Esophagus squamous epithelium (tissue), 4 donors: ENCODE measurements at regions not wholly inside any gene's neighbourhood (a gene's known extent, or its start where the extent isn't known, plus 50 kb on each side); places are given as distances from the start of the nearest gene placed in this dataset.

Experiments
- POLR2A ChIP-seq, 4 donors: fragments of 450-650 bp; IDR thresholded peaks; one replicate each; pipeline ENCODE4 v1.6.1; 2017; ENCODE audit warnings: antibody characterized with exemption in 4 of 4, mild to moderate bottlenecking in 4 of 4, moderate library complexity in 3 of 4
- TF ChIP-seq, protein P1 (sequence below), 6 experiments: fragments of 450-650 bp in 4 of 6; fragments of 200-600 bp in 2 of 6; sonication (generic) in 2 of 6; IDR thresholded peaks; one replicate each; pipeline ENCODE4 v1.5.1; 2016 to 2019; ENCODE audit warnings: antibody characterized with exemption in 6 of 6, mild to moderate bottlenecking in 4 of 6, moderate library complexity in 4 of 6

DNA sequence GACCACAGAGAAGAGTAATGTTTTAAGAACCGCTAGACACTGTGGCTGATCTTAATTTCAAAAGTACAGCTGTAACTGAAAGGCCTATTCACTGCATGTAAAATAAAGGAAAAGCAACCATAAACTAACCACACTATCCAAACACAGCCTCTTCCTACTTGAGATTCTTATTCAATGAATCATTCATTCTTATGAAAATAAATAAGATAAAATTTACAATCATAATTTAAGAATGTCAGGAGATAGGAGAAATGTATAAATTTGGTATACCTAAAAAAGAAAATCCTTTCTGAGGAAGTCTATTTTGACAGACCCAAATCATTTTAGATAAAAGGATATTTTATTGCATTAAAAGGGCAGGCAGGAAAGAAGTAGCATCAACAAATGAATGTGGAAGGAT, 533.5 kb upstream of the ZNF385D start:
- TF ChIP-seq, protein P1, sequence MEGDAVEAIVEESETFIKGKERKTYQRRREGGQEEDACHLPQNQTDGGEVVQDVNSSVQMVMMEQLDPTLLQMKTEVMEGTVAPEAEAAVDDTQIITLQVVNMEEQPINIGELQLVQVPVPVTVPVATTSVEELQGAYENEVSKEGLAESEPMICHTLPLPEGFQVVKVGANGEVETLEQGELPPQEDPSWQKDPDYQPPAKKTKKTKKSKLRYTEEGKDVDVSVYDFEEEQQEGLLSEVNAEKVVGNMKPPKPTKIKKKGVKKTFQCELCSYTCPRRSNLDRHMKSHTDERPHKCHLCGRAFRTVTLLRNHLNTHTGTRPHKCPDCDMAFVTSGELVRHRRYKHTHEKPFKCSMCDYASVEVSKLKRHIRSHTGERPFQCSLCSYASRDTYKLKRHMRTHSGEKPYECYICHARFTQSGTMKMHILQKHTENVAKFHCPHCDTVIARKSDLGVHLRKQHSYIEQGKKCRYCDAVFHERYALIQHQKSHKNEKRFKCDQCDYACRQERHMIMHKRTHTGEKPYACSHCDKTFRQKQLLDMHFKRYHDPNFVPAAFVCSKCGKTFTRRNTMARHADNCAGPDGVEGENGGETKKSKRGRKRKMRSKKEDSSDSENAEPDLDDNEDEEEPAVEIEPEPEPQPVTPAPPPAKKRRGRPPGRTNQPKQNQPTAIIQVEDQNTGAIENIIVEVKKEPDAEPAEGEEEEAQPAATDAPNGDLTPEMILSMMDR (IDR thresholded peaks at IDR 0.05) = no peak
- TF ChIP-seq POLR2A (IDR thresholded peaks at IDR 0.05) = no peak
